CD4-positive, alpha-beta T cell (primary cell): ENCODE measurements at regions not wholly inside any gene's neighbourhood (a gene's known extent, or its start where the extent isn't known, plus 50 kb on each side); places are given as distances from the start of the nearest gene placed in this dataset.
A peak's percentile ranks its signal among the peaks of the same experiment; 100 is the strongest.
"Not testable (repeated sequence)": the region's sequence is repeated elsewhere in the genome, so short reads cannot be mapped to it uniquely, and the experiment has no call there.

Source experiments
- ATAC-seq: fragments of 200-7000 bp; cut with Tn5 transposase; one replicate; pipeline ENCODE4 v1.10.0; 2022; ENCODE audit warnings: mild to moderate bottlenecking; ENCODE audit not compliant: poor library complexity
- CTCF ChIA-PET: fragments of 350-600 bp; sonication (Branson Sonifier 250); formaldehyde crosslinking; loops from one replicate; lab custom pipeline; 2021; ENCODE audit warnings: antibody characterized with exemption, inconsistent platforms; lab: Charles Lee
- POLR2A ChIA-PET: fragments of 350-600 bp; sonication (Branson Sonifier 250); formaldehyde crosslinking; loops from one replicate; lab custom pipeline; 2021; ENCODE audit warnings: antibody characterized with exemption, inconsistent platforms; lab: Charles Lee
- DNase-seq, 14 experiments: peaks; one replicate each; pipeline ENCODE4 v3.0.0-alpha.2; 2013 to 2020; ENCODE audit warnings: mixed read lengths in 2 of 14
- H3K27ac ChIP-seq, 2 donors: one replicate each; pipeline versions ENCODE4 v1.5.1 to v1.7.0; 2013; ENCODE audit warnings: low read length in 2 of 2, low read depth in 1 of 2, mild to moderate bottlenecking in 1 of 2
- H3K27me3 ChIP-seq, 2 experiments: 1 replicate in 1 of 2; 2 replicates in 1 of 2; pipeline versions ENCODE4 v1.6.1 to v1.7.0; 2013; ENCODE audit warnings: low read length in 2 of 2, control low read depth in 1 of 2, mild to moderate bottlenecking in 1 of 2, moderate library complexity in 1 of 2; ENCODE audit not compliant: insufficient read depth in 2 of 2, control insufficient read depth in 1 of 2
- H3K36me3 ChIP-seq: one replicate; pipeline ENCODE4 v1.6.1; 2013; ENCODE audit warnings: low read length, control low read depth; ENCODE audit not compliant: insufficient read depth
- H3K4me1 ChIP-seq: one replicate; pipeline ENCODE4 v1.6.1; 2013; ENCODE audit warnings: low read length, control low read depth; ENCODE audit not compliant: insufficient read depth
- H3K4me3 ChIP-seq: one replicate; pipeline ENCODE4 v1.5.1; 2013; ENCODE audit warnings: mild to moderate bottlenecking, low read length, moderate library complexity
- H3K9me3 ChIP-seq, 2 experiments: 1 replicate in 1 of 2; 2 replicates in 1 of 2; pipeline versions ENCODE4 v1.6.1 to v1.7.0; 2013; ENCODE audit warnings: low read length in 2 of 2, mild to moderate bottlenecking in 2 of 2, control low read depth in 1 of 2, moderate library complexity in 1 of 2; ENCODE audit not compliant: control insufficient read depth in 1 of 2, insufficient read depth in 1 of 2
- H3K27ac Mint-ChIP-seq: one replicate; pipeline ENCODE4 v1.8.0; 2020; ENCODE audit warnings: mixed read lengths
- H3K27me3 Mint-ChIP-seq: one replicate; pipeline ENCODE4 v1.8.0; 2021; ENCODE audit warnings: mixed read lengths
- H3K36me3 Mint-ChIP-seq: one replicate; pipeline ENCODE4 v1.8.0; 2021; ENCODE audit warnings: low read depth, mixed read lengths
- H3K4me1 Mint-ChIP-seq: one replicate; pipeline ENCODE4 v1.8.0; 2021; ENCODE audit warnings: low read depth, mixed read lengths
- H3K4me3 Mint-ChIP-seq: one replicate; pipeline ENCODE4 v1.8.0; 2020; ENCODE audit warnings: mild to moderate bottlenecking, mixed read lengths
- H3K9me3 Mint-ChIP-seq: one replicate; pipeline ENCODE4 v1.8.0; 2020; ENCODE audit warnings: mixed read lengths
- intact Hi-C, 2 experiments: fragments of 100-400 bp; cut with DNase I in 1 of 2; cut with micrococcal nuclease in 1 of 2; formaldehyde crosslinking; loops; one replicate each; pipeline versions ENCODE4 v1.15.1 to v1.9.0; 2023 to 2025; cut with DNase I, micrococcal nuclease
- TF ChIP-seq, protein P1 (sequence below): fragments of 200-600 bp; IDR thresholded peaks from one replicate; pipeline ENCODE4 v1.8.0; 2022; ENCODE audit warnings: antibody characterized with exemption, mild to moderate bottlenecking

DNA sequence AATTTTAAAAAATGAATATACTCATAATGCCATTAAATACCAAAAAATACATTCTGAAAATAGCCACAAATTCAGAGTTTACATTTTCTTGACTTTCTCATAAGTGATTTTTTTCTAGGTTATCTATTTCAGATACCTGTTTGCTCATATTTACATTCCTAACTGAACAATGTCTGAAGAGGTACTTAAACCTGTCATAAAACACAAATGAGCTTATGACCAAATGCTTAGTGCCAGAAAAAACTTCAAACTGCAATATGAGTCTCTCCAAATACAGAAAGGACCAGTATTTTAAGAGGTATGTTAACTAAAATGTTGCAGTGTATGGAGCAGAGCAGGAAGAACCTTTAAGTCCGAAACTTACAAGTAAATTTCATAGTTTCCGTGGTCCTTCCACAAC, 101.7 kb upstream of the FAN1 start:
- H3K27ac Mint-ChIP-seq, H3K4me3 ChIP-seq, H3K4me1 ChIP-seq, intact Hi-C loops, H3K9me3 Mint-ChIP-seq, H3K27me3 Mint-ChIP-seq, H3K27me3 ChIP-seq, DNase-seq, CTCF ChIA-PET, H3K4me3 Mint-ChIP-seq, H3K36me3 ChIP-seq, ATAC-seq, H3K9me3 ChIP-seq, H3K4me1 Mint-ChIP-seq, H3K27ac ChIP-seq, POLR2A ChIA-PET, H3K36me3 Mint-ChIP-seq: not testable (repeated sequence)

DNA sequence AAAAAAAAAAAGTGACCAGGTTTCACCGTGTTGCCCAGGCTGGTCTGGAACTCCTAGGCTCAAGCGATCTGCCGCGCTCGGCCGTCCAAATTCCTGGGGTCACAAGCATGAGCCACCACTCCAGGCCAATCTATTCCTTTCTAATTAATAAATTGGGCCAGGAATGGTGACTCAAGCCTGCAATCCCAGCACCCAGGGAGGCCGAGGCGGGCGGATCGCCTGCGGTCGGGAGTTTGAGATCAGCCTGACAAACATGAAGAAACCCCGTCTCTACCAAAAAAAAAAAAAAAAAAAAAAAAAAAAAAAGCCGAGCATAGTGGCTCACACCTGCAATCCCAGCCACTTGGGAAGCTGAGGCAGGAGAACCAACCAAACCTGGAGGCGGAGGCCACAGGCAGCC, 100.0 kb upstream of the FAN1 start:
- H3K36me3 Mint-ChIP-seq, H3K4me3 ChIP-seq, H3K9me3 ChIP-seq, intact Hi-C loops, DNase-seq, H3K4me1 ChIP-seq, POLR2A ChIA-PET, H3K9me3 Mint-ChIP-seq, ATAC-seq, CTCF ChIA-PET, H3K27ac ChIP-seq, H3K27me3 ChIP-seq, H3K27me3 Mint-ChIP-seq, H3K4me3 Mint-ChIP-seq, H3K36me3 ChIP-seq, H3K4me1 Mint-ChIP-seq, H3K27ac Mint-ChIP-seq: not testable (repeated sequence)

DNA sequence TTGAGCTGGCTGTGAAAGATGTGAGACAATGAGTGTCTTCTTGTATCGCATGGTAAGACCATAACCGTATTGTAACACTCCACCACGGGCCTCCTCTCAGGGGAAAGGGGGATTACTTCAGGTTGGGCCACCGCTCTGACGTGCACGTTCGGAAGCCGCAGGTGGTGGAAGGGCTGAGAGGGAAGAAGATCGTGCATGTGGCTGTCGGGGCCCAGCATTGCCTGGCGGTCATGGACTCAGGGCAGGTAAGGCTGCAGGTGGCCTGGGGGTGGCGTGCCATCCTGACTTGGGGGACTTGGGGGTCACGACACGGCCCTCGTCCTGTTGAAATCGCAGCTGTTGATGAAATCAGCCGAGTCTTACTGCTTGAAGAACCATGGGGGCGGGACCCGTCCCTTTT, 87.3 kb upstream of the FAN1 start:
- Histone ChIP-seq H3K36me3 (no peaks in the 10 kb centered on the region), H3K4me1 (no peaks in the 10 kb centered on the region), H3K4me3 (peak overlapping the region; percentile 5), H3K27me3 (no peaks in the 10 kb centered on the region), H3K9me3 (peaks cover 0 to 3% of the 10 kb centered on the region in 2 experiments), H3K27ac (no peak overlapping the region)
- Mint-ChIP-seq H3K4me1 (no peaks in the 10 kb centered on the region), H3K4me3 (peak overlapping the region; percentile 38), H3K9me3 (no peaks in the 10 kb centered on the region), H3K36me3 (no peaks in the 10 kb centered on the region), H3K27ac (no peak overlapping the region), H3K27me3 (no peaks in the 10 kb centered on the region)
- DNase-seq (no peak), ATAC-seq (no peak)
- CTCF ChIA-PET: no interaction called here
- intact Hi-C loops: no loop called here
- TF ChIP-seq, protein P1, sequence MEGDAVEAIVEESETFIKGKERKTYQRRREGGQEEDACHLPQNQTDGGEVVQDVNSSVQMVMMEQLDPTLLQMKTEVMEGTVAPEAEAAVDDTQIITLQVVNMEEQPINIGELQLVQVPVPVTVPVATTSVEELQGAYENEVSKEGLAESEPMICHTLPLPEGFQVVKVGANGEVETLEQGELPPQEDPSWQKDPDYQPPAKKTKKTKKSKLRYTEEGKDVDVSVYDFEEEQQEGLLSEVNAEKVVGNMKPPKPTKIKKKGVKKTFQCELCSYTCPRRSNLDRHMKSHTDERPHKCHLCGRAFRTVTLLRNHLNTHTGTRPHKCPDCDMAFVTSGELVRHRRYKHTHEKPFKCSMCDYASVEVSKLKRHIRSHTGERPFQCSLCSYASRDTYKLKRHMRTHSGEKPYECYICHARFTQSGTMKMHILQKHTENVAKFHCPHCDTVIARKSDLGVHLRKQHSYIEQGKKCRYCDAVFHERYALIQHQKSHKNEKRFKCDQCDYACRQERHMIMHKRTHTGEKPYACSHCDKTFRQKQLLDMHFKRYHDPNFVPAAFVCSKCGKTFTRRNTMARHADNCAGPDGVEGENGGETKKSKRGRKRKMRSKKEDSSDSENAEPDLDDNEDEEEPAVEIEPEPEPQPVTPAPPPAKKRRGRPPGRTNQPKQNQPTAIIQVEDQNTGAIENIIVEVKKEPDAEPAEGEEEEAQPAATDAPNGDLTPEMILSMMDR: no peak
- POLR2A ChIA-PET: no interaction called here

DNA sequence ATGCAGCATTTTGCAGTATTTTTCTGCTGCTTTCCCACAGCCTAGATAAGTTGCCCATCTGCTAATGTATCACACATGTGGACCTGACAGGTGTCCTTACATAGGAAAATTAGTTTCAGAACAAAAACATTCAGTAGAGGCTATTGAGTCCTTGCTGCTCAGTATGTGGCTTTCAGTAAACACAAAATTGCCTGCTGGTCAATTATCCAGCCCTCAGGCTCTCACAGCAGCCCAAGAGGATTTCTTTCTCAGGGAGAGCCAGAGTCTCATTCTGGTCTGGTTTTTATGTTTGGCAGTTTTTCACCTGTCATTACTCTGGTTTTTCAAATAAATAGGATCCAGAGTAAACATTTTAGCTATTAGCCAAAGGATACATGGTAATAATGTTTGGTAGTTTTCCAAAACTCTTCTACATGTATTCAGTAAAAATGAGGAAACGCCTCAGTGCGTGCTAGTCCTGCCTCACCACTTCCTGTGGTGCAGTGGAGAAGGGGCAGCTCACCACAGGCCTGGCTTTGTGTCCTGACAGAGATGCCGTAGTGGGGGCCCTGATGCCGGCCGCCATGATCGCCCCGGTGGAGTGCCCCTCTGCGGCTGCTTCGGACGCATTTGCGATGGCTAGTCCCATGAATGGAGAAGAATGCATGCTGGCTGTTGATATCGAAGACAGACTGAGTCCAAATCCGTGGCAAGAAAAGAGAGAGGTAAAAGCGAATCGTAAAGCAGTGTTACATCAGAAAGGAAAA, 80.5 kb upstream of the FAN1 start:
- H3K4me1 Mint-ChIP-seq, H3K27me3 Mint-ChIP-seq, intact Hi-C loops, H3K9me3 Mint-ChIP-seq, H3K36me3 Mint-ChIP-seq, POLR2A ChIA-PET, H3K27ac ChIP-seq, H3K9me3 ChIP-seq, H3K36me3 ChIP-seq, H3K27me3 ChIP-seq: not testable (repeated sequence)
- CTCF ChIA-PET: interaction anchor here (1.0 kb wide), 1 partner anchor 36 kb away, joined by 4 read pairs; no protein-coding TSS in a partner anchor
- ATAC-seq (peak; percentile 43), DNase-seq (peak in 9 of 14 experiments; percentile 6 to 80 (median 42))
- H3K4me1 ChIP-seq: peaks cover 10% of the 10 kb centered on the region
- Mint-ChIP-seq H3K27ac (peak overlapping the region; percentile 88), H3K4me3 (peak overlapping the region; percentile 89)
- peak overlapping the region; percentile 21 for H3K4me3 ChIP-seq
